Gastroesophageal sphincter (tissue), 4 donors: ENCODE measurements at regions not wholly inside any gene's neighbourhood (a gene's known extent, or its start where the extent isn't known, plus 50 kb on each side); places are given as distances from the start of the nearest gene placed in this dataset.

Experiments used
- ATAC-seq: fragments of 150-250 bp; one replicate; pipeline ENCODE4 v1.9.1; 2016; ENCODE audit warnings: mild to moderate bottlenecking, moderate library complexity
- H3K27ac ChIP-seq, 4 donors: fragments of 200-600 bp; sonication (generic) in 3 of 4; 1 replicate in 3 of 4; 2 replicates in 1 of 4; pipeline ENCODE4 v1.5.1; 2016 to 2019
- H3K27me3 ChIP-seq: fragments of 200-600 bp; sonication (generic); one replicate; pipeline ENCODE4 v1.5.1; 2019
- H3K36me3 ChIP-seq, 2 donors: fragments of 200-600 bp; sonication (generic); one replicate each; pipeline ENCODE4 v1.5.1; 2019; ENCODE audit warnings: control low read depth in 1 of 2
- H3K4me1 ChIP-seq, 3 donors: fragments of 200-600 bp; sonication (generic); 1 replicate in 2 of 3; 2 replicates in 1 of 3; pipeline ENCODE4 v1.5.1; 2016 to 2019; ENCODE audit warnings: control low read depth in 2 of 3
- H3K4me3 ChIP-seq, 2 donors: fragments of 200-600 bp; sonication (generic); one replicate each; pipeline ENCODE4 v1.5.1; 2019; ENCODE audit warnings: mild to moderate bottlenecking in 1 of 2, moderate library complexity in 1 of 2
- H3K9me3 ChIP-seq, 3 donors: fragments of 200-600 bp; sonication (generic); one replicate each; pipeline ENCODE4 v1.5.1; 2017 to 2019; ENCODE audit warnings: control low read depth in 2 of 3
- CTCF ChIP-seq, 4 experiments: fragments of 200-600 bp in 2 of 4; fragments of 450-650 bp in 2 of 4; sonication (generic) in 1 of 4; IDR thresholded peaks; one replicate each; pipeline ENCODE4 v1.5.1; 2017 to 2019; ENCODE audit warnings: antibody characterized with exemption in 4 of 4, mild to moderate bottlenecking in 2 of 4, moderate library complexity in 2 of 4
- EP300 ChIP-seq: sonication (generic); formaldehyde crosslinking; IDR thresholded peaks from one replicate; pipeline ENCODE4 v1.6.1; 2017; ENCODE audit warnings: antibody characterized with exemption, mild to moderate bottlenecking
- POLR2A ChIP-seq, 2 donors: fragments of 450-650 bp; IDR thresholded peaks; one replicate each; pipeline ENCODE4 v1.6.1; 2017; ENCODE audit warnings: antibody characterized with exemption in 2 of 2, mild to moderate bottlenecking in 2 of 2, moderate library complexity in 1 of 2
- POLR2AphosphoS5 ChIP-seq: sonication (generic); formaldehyde crosslinking; IDR thresholded peaks from one replicate; pipeline ENCODE4 v1.6.1; 2017; ENCODE audit warnings: antibody characterized with exemption
- WGBS, 2 donors: methylation state at CpG; one replicate each; pipeline ENCODE4 v1.1.5; 2018; ENCODE audit warnings: low coverage in 1 of 2; 5-methylcytosine and 5-hydroxymethylcytosine counted together

GRCh38 chr22:48192071-48192470 lies 1429.6 kb downstream of the TBC1D22A start:
- 21 to 44% methylated on average over 1 of the region's 1 CpG for WGBS, 2 donors
- peaks cover 0 to 44% (median 0%) of the 10 kb centered on the region in 3 donors for H3K9me3 ChIP-seq
- H3K36me3 ChIP-seq = no peaks in the 10 kb centered on the region
- H3K4me3 ChIP-seq = no peak overlapping the region
- H3K27ac ChIP-seq = no peak overlapping the region
- no peak for ATAC-seq
- no peaks in the 10 kb centered on the region for H3K4me1 ChIP-seq
- TF ChIP-seq CTCF (IDR thresholded peaks at IDR 0.05) = no peak
- no peak for TF ChIP-seq EP300
- TF ChIP-seq POLR2AphosphoS5 = no peak
- TF ChIP-seq POLR2A (IDR thresholded peaks at IDR 0.05) = no peak
- H3K27me3 ChIP-seq = peaks cover 31% of the 10 kb centered on the region

- Histone ChIP-seq H3K9me3 (peaks cover 0 to 44% (median 0%) of the 10 kb centered on the region in 3 donors), H3K27ac (no peak overlapping the region), H3K4me1 (no peaks in the 10 kb centered on the region), H3K27me3 (peaks cover 14% of the 10 kb centered on the region), H3K4me3 (no peak overlapping the region), H3K36me3 (no peaks in the 10 kb centered on the region)
- no peak for ATAC-seq
- TF ChIP-seq EP300 (no peak), CTCF (IDR thresholded peaks at IDR 0.05) (no peak), POLR2AphosphoS5 (no peak)
- WGBS, 2 donors = 51 to 55% methylated on average over 4 to 6 of the region's 7 CpGs
Observed at GRCh38 chr22:48188231-48188721, 1425.8 kb downstream of the TBC1D22A start.

- ATAC-seq = no peak
- no peaks in the 10 kb centered on the region for H3K36me3 ChIP-seq
- peaks cover 0 to 36% (median 0%) of the 10 kb centered on the region in 3 donors for H3K9me3 ChIP-seq
- TF ChIP-seq EP300 (no peak), CTCF (IDR thresholded peaks at IDR 0.05) (no peak), POLR2AphosphoS5 (no peak), POLR2A (IDR thresholded peaks at IDR 0.05) (no peak)
- H3K4me3 ChIP-seq = no peak overlapping the region
- H3K4me1 ChIP-seq = no peaks in the 10 kb centered on the region
- 32% methylated on average over 2 of the region's 8 CpGs; no CpG with 5 or more reads in 1 of the 2 donors for WGBS, 2 donors
- no peak overlapping the region for H3K27ac ChIP-seq
- peaks cover 10% of the 10 kb centered on the region for H3K27me3 ChIP-seq
Observed at GRCh38 chr22:48187356-48187755, 1424.9 kb downstream of the TBC1D22A start.

GRCh38 chr22:48186146-48186790 lies 1423.8 kb downstream of the TBC1D22A start:
- H3K9me3 ChIP-seq = peaks cover 0 to 25% (median 0%) of the 10 kb centered on the region in 3 donors
- peaks cover 10% of the 10 kb centered on the region for H3K27me3 ChIP-seq
- ATAC-seq = no peak
- no peaks in the 10 kb centered on the region for H3K36me3 ChIP-seq
- no peaks in the 10 kb centered on the region for H3K4me1 ChIP-seq
- 57 to 67% methylated on average over 6 to 7 of the region's 10 CpGs for WGBS, 2 donors
- no peak overlapping the region for H3K4me3 ChIP-seq
- no peak overlapping the region for H3K27ac ChIP-seq
- no peak for TF ChIP-seq POLR2AphosphoS5
- no peak for TF ChIP-seq CTCF (IDR thresholded peaks at IDR 0.05)
- no peak for TF ChIP-seq EP300
